MM.1S (cell line): ENCODE measurements at regions not wholly inside any gene's neighbourhood (a gene's known extent, or its start where the extent isn't known, plus 50 kb on each side); places are given as distances from the start of the nearest gene placed in this dataset.

Experiments
- CTCF ChIP-seq: fragments of 300-600 bp; sonication (generic); IDR thresholded peaks from 2 replicates; pipeline ENCODE4 v1.5.1; 2016; ENCODE audit warnings: antibody characterized with exemption, low read length, mixed read lengths
- EZH2 ChIP-seq: fragments of 300-600 bp; sonication (generic); optimal IDR thresholded peaks from 2 replicates; pipeline ENCODE3; 2017; ENCODE audit warnings: low read depth, mild to moderate bottlenecking, antibody characterized with exemption, low read length, mixed read lengths
- EZH2phosphoT487 ChIP-seq: fragments of 300-600 bp; sonication (generic); IDR thresholded peaks from 2 replicates; pipeline ENCODE4 v1.6.1; 2018; ENCODE audit warnings: antibody characterized with exemption, low read length

GRCh38 chr11:29162491-29162890 is 854.3 kb downstream of the KCNA4 start:
- TF ChIP-seq CTCF (no peak), EZH2 (no peak), EZH2phosphoT487 (no peak)
